Fibroblast of upper back skin (primary cell): ENCODE measurements at regions not wholly inside any gene's neighbourhood (a gene's known extent, or its start where the extent isn't known, plus 50 kb on each side); places are given as distances from the start of the nearest gene placed in this dataset.
"Not testable (repeated sequence)": the region's sequence is repeated elsewhere in the genome, so short reads cannot be mapped to it uniquely, and the experiment has no call there.

Source experiments
- DNase-seq: peaks from one replicate; pipeline ENCODE4 v3.0.0-alpha.2; 2013

- DNase-seq: no peak
Observed at GRCh38 chr14:66022526-66022925, 463.6 kb upstream of the CCDC196 start.

DNA sequence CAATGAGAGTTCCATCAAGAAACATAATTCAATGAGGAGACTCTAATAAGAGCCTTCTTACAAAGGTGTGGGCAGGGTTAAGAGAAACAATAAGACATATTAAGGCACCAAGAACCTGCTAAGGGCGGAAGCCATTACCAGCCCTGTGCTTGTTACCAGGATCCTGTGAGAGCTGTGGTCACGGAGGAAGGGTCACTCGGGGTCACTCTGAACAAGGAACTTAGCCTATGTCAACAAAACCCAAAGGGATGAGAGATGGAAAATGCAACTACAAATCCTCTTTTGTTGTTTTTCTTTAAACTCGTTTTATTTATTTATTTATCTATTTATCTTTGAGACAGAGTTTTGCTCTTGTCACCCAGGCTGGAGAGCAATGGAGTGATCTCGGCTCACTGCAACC, 460.4 kb upstream of the CCDC196 start:
- DNase-seq: no peak

- DNase-seq: not testable (repeated sequence)
Observed at GRCh38 chr14:66031981-66032380, 454.2 kb upstream of the CCDC196 start.

GRCh38 chr14:66032800-66033199, 453.4 kb upstream of the CCDC196 start:
- DNase-seq: no peak

DNA sequence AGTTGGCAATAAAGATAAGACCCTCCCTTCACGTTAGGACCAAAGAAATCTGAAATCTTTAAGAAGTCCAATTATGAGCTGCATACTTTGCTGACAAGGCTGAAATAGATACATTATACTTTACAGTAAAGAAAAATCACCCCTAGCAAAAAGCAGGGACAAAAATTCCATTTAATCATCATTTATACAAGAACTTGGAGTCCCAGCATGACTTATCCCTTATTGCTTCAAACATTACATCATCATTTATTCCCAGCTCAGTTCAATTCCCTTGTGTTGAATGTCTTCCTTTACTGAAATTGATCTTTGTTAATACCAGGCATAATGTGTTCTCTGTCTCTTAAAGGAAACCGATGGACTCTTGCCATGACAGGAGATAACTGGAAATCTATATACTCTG, 449.6 kb upstream of the CCDC196 start:
- no peak for DNase-seq

DNA sequence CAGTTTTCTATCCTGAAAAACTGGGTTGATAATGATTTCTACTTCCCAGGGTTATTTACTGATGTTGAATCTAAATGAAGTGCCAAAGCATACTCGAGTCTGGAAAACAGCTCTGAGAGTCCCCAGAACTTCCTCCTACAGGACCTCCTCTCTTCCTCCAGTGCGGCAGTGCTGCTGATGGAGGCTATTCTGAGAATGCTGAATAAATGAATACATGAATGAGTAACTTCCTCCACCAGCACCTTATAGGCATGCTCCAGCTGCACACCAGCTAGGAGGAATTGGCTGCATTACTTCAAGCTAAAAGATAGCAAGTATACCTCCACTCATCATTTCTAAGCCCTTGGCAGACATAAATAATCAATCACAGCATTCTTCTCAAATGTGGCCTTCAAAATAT, 448.8 kb upstream of the CCDC196 start:
- DNase-seq: no peak

GRCh38 chr14:66038212-66038611, 448.0 kb upstream of the CCDC196 start:
- no peak for DNase-seq

GRCh38 chr14:66038618-66039017, 447.6 kb upstream of the CCDC196 start:
- peak; percentile 74 for DNase-seq

GRCh38 chr14:66039495-66039894, 446.7 kb upstream of the CCDC196 start:
- DNase-seq: no peak

DNA sequence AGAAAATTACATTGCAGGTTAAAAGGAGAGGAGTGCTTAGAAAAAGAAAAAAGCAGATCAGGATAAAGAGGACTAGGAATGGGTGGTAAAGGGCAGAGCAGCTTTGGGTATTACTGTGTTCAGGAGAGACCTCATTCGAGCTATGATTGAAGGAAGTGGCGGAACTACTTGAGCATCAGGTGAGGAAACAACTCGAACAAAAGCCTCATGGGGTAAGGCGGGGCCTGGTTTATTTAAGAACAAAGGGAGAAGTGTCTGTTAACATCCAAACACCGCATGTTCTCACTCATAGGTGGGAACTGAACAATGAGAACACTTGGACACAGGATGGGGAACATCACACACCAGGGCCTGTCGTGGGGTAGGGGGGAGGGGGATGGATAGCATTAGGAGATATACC, 444.6 kb upstream of the CCDC196 start:
- no peak for DNase-seq

GRCh38 chr14:66043921-66044320, 442.2 kb upstream of the CCDC196 start:
- peak; percentile 63 for DNase-seq

GRCh38 chr14:66045572-66046021, 440.6 kb upstream of the CCDC196 start:
- peak; percentile 76 for DNase-seq

DNA sequence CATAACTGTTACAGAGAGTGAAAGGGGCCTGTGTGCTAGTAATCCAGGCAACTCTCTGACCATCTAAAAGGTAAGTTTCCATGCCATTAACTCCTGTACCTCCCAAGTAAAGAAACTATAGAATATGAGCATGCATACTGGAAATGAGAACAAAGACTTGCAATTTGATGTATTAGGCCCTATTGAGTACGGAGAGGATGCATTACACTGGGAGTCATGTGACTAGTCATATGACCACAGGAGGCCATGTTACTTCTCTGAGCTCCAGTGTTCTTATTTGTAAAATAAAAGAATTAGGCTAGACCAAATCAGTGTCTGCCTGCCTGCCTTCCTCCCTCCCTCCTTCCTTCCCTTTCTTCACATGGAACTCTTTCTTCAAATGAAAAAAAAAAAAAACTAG, 440.1 kb upstream of the CCDC196 start:
- DNase-seq: peak; percentile 24

GRCh38 chr14:66046591-66046990, 439.6 kb upstream of the CCDC196 start:
- no peak for DNase-seq

GRCh38 chr14:66056268-66056907, 429.8 kb upstream of the CCDC196 start:
- no peak for DNase-seq

DNA sequence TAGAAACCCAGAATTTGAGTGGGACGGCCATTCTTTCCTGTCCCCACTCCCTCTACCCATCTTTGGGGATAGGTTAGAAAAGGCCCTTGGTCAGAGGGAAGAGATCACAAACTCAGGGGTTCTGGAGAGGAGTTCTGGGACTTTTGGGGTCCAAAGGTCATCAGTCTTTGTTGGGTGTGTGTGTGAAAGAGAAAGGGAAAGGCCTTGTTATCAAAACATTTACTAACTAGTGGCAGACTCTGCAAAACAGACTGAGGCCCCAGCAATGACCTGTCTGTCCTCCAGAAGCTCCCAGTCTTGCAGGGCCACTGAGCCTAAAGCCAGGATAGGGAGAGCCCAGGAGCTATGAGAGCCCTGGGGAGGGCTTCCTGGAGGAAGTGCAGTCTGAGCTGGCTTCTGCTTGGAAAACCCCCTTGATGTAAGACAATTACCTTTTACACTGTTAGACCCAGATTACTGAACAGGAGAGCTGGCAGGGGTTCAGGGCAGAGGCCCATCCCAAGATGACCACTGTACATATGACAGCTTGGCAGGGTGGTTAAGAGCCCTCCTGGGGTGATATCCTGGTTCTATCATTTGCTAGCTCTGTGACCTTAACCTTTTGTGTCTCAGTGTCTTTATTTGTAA, 429.1 kb upstream of the CCDC196 start:
- DNase-seq: no peak

DNA sequence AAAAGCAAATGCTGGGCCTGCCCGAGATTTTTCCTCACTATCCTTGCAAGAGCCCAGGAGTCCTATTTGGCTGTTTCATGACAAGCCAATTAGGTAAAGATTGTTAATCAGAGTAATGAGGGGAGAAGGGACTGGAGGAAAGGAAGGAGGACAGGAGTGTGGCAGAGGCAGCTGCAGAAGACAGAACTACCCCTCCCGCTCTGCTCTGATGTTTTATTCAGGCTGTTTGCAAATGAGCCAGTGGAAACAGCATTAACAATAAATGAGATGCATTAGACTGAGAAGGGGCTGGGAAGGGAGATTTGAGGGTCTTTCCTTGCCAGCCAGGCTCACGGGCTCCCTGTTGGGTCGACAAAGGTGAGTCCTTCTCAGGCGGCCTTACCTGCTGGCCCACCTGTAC, 421.0 kb upstream of the CCDC196 start:
- DNase-seq: no peak

- peak; percentile 85 for DNase-seq
Observed at GRCh38 chr14:66066981-66067776, 419.0 kb upstream of the CCDC196 start.

DNA sequence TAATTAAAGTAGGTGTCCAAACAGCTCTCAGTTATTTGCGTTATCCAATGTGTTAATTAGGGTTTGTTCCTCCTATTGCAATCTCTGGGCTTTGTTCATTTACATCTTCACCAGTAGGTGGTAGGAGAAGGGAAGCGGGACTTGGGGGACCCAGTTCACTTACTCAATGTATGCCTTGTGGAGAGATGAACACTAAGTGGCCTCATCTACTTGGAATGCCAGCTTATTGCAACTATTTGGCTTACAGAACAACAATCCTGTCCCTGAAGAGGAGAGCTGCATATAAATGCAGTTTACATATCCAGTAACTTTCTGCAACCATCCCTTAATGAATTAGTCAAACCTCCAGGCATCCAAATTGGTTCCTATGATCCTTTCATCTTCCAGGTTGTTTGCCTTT, 417.1 kb upstream of the CCDC196 start:
- DNase-seq: peak; percentile 21

GRCh38 chr14:66069830-66070541, 416.2 kb upstream of the CCDC196 start:
- DNase-seq: peak; percentile 25

- peak; percentile 30 for DNase-seq
Observed at GRCh38 chr14:66070542-66071319, 415.4 kb upstream of the CCDC196 start.
